GM18867 (cell line): ENCODE measurements at regions not wholly inside any gene's neighbourhood (a gene's known extent, or its start where the extent isn't known, plus 50 kb on each side); places are given as distances from the start of the nearest gene placed in this dataset.
"Not testable (repeated sequence)": the region's sequence is repeated elsewhere in the genome, so short reads cannot be mapped to it uniquely, and the experiment has no call there.

Experiments used
- ATAC-seq: cut with Tn5 transposase; IDR thresholded peaks from one replicate; pipeline ENCODE4 v1.9.1; 2021; ENCODE audit warnings: mild to moderate bottlenecking, moderate library complexity; ENCODE audit not compliant: unreplicated experiment

DNA sequence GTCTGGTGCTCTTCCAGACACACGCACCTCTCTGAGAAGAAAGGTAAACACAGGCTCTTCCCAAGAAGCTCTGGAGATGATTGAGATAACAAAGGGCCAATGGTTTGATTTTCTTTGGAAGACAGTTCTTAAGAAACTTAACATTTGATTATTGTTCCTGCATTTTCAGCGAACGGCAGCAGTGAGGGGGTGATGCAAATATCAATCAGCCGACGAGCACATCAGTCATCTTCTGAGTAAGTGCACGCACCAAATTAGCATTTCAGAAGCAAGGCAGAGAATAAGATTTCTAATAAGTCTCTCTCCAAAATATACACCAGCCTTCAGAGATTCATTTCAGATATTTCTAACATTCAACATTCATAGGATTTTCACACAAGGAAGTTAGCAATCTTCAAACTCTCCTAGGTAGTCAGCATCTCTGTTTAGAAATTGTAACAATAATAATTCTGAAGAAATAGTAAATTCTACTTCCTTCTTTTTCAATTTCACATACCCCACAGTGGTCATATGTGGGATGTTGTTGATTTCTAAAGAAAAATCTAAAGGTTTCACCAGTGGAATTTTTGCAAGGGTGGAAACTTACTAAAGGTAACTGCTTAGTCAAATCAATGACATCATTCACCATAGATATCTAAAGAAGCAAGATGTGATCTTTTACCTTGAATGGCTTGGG, 250.3 kb downstream of the SEC61B start:
- no peak for ATAC-seq

DNA sequence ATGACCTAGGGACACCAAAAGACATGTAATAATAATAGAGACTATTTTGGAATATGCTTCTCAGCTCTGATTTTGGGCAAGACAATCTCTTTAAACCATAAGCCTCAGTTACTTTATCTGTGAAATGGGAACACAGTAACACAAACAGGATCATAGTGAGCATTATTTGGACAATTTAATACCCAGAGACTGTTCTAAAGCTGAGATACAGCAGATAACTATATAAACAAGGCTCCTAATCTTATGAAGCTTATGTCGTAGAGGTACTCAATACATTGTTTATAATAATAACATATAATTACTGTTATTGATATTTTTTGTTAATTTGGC, 250.8 kb downstream of the SEC61B start:
- no peak for ATAC-seq

DNA sequence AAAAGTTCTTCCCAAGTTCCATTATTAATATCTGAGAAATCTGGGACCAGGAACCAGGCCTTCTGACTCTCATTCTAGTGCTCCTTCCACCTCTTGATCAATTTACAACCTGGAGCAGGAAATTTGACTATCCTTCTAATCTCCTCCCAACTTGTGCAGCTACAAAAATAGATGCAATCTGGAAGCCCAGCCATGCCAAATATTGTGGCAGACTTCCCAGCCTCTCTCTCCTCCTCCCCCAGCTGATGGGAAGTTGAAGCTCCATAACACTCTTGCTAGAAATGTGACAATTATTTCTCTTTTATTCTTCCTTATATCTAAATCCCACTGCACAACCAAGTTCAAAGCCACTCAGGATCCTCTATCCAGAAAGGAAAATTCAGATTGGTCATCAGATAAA, 252.1 kb downstream of the SEC61B start:
- no peak for ATAC-seq

DNA sequence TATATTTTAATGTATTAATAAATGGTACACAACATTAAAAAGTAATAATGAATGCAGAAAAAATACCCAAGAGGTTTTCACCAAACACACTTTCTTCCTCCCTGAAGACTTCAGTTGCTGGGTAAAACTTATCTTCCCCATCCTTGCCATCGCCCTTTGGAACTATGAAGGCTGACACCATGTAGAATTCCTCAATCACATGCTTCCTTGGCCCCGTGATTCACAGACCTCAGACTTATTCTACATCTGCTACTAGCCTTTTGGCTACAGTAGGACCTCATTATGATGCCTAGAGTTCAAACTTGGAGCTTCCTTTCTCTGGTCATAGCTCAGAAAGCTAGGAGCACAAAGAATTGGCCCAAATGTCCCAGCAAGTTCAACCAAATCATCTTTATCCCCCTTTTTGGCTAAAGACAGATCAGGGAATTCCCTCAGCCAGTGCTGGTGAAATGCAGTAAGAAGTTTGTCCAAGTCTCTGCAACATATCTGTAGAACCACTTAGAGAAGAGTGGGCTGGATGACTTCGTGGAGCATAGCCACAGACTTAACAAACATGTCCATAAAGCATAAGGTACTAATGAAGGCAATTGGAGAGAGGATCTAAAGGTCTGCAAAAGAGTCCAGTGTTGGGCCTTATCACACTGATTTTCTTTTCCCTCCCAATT, 253.5 kb downstream of the SEC61B start:
- ATAC-seq = no peak

DNA sequence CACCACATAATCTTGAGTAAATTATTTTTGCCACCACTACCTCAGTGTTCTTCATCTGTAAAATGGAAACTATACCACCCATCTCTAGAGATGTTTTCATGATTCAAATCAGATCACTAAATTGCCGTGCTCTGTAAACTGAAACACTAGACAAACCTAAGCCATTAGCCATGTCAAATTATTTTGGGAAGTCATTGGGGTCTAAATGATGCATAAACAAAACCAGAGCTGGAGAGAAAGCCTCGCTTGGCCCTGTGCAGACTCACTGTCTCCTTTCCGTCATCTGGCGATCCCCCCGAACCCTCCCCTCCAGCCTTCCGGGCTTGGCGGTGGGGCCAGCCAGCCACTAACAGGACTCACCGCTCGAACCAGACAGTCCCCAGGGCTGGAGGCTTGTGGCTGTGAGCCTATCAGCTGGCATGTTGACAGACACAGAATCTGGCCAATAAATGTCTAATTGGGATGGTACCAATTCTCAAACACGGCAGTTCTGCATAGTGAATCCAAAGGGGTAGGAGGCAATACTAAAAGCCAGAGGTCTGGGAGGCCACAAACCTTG, 256.5 kb downstream of the SEC61B start:
- no peak for ATAC-seq

DNA sequence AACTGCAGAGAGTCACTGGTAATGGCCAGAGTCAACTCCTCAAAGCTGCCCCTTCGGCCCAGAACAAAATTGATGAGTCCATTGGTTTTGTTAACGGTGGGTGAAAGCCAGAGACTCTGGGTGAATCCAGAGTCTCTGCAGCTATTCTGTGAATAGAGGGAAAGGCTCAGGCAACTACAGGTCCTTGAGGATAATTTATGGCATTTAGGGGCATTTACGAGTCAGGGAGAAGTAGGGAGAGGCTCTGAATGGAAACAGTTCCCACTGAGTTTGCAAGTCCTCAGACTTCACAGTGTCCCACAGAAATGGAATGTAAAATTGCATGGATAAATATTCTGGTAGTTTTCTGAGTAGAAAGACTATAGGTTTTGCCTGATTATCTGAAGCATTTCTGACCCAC, 257.8 kb downstream of the SEC61B start:
- no peak for ATAC-seq

DNA sequence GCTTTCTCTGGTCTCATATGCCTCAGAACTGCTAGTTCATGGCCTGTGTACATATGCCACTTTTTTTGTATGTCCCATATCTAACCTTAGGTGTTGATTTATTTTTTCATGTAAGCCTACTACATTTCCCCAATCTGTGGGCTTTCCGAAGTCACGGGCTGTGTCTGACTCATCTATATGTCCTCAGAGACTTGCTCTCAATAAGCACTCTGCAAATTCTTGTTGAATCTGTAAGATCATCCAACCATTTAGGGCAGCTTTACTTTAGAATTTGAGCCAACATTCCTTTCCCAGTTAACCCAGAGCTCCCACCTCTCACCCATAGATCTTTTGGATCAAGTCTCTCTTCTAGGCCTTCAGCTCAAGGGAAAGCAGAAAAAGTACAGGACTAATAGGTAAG, 263.4 kb downstream of the SEC61B start:
- no peak for ATAC-seq

DNA sequence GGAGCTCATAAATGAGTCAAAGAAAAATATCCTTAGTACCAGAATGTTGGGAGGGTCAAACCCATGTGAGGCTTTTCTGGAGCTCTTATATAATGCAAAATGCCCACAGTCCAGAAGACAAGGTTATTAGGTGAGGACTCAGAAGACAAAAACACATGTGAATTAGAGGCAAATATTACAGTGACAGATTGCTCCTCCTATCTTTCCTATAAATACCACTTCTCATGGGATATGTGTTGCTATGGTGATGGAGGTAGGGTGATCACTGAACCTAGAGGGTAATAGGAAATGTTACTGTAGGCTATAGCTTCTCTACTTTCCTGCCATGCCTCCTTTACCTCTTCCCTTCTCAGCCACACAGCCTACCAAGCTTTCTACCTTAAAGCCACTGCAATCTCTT, 264.6 kb downstream of the SEC61B start:
- ATAC-seq = no peak

DNA sequence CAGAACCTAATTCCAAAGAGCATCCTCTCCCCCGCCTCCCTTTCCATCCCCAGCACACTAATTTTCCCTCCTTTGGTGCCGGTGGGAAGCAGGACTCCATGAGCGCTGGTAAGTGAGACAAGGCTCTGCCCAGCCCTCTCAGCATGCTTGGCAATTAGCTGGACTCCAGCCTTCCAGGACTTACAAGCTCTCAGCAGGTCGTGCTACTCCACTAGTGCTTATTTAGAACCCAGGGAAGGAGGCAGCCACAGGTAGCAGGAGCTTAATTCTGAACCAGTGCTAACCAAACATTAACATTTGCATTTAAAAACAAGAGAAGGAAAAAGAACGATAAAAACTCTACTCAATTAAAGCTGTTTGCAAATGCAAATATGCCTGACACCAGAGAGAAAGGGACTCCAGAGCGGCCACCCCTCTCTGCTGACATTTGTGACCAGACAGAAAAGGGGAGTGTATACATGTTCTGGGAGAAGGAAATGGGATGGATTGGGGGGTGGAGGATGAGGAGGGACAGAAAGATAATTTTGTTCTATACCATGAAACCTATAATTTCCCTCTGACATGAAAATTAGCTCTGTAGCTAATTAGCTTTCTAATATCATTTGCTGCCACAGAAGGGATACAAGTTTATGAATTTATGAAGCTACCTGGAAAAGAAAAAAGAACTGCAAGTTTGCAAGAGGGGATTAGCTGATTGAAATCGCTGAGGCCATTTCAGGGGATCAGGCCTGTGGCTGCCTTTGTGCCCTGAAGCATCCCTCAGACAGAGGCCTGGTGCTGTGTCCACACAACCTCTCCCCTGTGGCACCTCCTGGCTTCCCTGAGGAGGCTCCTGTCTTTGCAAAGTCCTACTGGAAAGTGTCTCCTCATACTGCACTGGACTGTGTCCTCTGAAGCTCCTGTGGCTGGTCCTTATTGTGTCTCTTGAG, 266.3 kb downstream of the SEC61B start:
- ATAC-seq = no peak

DNA sequence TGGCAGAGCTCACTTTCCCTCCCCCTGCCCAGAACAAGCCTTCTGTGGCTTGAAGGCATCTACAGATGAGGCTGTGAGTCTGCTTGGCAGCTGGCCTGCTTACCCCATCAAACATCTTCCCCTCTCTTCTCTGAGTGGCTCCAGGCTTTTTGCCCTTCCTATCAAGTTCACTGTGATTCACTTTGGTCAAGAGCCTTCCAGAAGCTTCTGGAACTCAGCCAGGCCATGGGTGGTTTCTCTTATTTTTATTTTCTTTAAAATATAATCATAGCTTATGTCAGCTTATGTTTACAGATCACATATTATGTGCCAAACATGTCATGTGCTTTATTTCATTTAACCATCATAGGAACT, 267.0 kb downstream of the SEC61B start:
- no peak for ATAC-seq

DNA sequence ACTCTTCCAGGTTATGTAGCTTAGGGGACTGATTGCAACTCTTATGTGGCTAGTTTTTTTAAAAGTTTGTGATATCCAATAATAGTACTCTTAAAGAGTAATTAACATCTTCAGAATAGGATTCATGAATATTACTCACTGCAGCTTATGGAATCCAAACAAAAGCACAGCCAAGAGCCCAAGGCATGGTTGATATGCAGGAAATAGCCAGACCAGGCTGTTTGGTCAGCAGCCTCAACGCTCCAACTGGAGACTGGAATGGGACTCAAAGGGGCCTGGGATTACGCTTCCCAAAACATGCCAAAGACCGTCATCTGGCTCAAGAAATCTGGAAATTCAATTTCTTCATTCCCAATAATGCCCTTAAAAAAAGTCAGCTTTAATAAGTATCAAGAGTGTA, 268.6 kb downstream of the SEC61B start:
- no peak for ATAC-seq

DNA sequence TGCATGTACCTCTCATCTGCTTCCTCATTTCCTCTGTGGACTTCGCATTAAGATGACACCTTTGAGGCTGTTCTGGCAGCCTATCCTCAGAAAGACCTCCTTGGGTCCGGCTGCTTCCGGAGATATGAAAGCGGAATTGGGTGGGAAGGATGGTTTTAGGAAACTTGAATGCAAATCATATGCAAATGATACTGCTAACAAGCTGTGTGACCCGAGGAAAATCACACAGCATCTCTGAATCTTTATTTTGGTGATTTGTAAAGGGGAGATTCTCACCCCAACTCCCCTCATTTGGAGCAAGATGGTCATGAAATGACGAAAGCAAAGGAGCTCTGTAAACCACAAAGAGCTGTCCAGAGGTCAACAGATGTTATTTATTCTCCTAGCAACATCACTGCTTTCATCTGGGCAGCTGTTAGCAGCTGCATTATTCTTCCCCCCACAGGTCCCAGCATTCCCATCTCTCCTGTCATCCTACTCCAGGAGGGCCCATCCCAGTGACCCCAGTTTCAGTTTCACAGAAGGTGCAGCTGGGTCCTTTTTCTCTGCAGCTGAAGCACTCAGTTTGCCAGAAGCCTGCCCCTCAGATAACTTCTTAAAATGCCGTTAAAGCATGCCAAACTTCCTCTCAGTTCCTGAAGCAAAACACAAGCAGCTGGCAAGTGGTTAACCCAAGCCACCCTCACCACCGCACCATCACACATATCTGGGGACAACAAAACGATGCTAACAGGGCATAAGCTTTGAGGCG, 269.5 kb downstream of the SEC61B start:
- no peak for ATAC-seq

DNA sequence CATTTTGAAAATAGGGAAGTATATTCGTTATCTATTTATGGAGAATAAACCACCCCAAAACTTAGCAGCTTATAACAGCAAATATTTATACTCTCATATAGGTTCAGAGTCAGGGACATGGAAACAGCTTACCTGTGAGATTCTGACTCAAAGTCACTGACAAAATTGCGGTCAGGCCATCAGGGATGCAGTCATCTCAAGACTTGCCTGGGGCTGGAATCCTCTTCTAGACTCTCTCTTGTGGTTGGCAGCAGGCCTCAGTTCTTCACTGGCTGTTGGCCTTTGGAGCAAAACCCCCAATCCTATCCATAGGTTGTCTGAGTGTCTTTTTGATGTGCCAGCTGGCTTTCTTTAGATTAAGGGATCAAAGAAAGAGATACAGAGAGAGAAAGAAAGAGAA, 275.6 kb downstream of the SEC61B start:
- no peak for ATAC-seq

DNA sequence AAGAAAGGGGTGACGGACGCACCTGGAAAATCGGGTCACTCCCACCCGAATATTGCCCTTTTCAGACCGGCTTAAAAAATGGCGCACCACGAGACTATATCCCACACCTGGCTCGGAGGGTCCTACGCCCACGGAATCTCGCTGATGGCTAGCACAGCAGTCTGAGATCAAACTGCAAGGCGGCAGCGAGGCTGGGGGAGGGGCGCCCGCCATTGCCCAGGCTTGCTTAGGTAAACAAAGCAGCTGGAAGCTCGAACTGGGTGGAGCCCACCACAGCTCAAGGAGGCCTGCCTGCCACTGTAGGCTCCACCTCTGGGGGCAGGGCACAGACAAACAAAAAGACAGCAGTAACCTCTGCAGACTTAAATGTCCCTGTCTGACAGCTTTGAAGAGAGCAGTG, 276.9 kb downstream of the SEC61B start:
- ATAC-seq = not testable (repeated sequence)

DNA sequence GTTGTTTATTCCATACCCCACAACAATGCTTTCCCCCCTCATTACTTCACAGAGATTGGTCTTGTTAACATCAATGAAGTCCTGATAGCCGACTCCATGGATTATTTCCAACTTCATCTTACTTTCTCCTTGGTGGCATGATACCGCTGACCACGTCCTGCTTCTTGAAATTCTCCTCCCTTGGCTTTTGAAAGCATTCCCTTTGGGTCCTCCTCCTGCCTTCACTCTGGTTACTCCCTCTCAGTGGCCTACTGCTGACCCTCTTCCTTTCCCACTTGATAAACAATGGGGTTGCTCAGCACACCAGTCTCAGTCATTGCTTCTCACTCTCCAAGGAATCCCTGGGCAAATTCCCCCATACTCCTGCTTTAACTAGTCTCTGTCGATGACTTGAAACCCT, 283.9 kb downstream of the SEC61B start:
- no peak for ATAC-seq

DNA sequence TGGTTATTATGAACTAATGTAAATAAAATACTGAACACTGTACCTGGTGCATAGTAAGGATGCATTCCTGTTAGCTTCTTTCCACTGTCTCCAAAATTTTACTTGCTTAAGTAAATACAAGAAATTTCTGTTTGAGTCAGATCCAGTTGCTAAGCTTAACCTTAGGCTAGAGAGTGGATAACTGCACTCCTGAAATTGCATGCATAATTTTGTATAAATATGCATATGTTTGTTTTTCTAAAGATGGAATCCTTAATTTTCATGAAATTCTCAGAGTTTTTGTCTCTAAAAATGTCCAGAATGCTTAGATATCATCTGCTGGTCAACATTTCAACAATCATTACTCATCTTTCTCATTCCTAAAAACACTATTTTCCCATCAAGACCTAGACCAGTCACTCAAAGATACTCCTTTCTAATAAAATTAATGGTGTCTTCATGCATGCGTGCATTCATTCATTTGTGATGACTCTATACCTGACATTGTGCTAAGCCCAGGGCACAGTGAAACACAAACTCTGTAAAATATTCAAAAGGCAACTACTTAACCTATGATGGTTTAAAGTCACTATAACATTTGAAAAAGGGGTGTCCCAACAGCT, 284.8 kb downstream of the SEC61B start:
- ATAC-seq = no peak

DNA sequence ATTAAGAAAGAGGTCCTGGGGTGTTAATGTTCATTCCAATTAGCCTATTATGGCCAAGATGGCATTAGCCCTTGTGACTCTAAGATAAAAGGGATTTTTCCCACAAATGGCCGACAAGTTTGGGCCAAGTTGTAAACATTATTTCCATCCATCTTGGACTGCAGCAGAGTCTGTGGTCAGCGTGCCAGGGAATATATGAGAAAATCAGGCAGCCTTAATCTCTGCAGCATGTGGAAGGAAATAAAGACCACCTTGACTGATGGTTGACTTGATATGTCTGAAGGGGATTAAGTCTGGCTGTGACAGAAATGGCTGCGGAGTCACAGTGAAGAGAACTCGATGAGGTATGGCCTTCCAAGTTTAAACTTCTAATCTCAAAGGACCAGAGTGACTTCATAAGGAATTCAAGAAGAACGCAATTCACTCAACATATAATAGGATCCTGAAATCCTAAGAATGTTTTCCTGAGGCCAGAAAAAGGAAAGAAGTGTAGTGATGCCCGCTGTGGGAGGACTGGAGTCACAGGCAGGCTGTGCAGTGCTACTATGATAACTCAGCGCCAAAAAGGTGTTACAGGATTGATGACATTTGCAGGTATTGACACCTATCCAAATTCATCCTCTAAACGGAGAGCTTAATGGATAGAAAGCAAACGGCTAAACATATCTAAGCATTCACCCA, 287.1 kb downstream of the SEC61B start:
- ATAC-seq = no peak

DNA sequence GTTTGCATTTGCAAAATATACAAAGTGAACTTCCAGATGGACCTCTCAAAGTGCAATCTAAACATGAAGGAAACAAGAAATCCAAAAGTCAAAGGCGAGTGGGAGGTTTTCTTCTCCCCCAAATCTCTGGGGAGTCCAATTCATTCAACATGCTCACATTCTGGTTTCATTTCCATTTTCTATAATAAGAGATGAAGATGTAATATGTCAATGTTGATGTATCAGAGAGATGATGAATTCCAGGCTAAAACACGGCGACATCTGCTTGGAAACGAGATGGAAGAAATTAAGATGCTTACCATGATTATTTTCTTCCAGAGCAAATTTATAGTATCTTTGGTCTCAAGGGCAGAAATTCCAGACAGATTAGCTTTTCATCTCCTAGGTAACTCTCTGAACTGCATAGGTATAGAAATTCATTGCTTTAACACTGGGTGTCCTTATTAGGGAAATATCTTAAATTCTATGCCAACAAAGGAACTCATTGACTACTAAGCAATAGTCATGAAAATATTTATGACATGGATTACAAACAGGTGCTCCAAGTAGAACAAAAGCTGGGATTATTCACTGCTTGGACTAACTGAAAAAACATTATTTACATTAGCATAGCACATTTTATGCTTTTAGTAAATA, 287.9 kb downstream of the SEC61B start:
- ATAC-seq = no peak

DNA sequence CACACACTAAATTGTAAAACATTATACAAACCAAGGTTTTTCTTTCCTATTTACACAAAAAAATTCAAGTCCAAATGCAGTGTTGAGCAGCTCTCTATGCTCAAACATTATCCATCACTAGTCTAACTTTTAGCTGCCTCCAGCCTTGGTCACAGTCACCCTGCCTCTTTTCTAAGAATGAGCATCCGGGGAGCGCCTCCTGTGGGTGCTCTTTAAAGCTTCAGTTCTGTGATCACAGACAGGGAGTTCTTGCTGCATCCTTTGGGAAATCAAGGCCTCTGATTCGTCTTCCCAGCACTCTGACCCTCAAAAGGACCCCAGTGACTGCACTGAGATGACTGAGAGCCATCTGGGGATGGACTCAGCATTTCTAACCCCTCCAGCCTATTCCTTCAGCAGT, 289.6 kb downstream of the SEC61B start:
- ATAC-seq = no peak
